Smooth muscle cell (in vitro differentiated cells): ENCODE measurements at regions not wholly inside any gene's neighbourhood (a gene's known extent, or its start where the extent isn't known, plus 50 kb on each side); places are given as distances from the start of the nearest gene placed in this dataset.

Experiments used
- DNase-seq: peaks from one replicate; lab custom pipeline; 2025; ENCODE audit not compliant: unreplicated experiment; lab: John Stamatoyannopoulos, UW
- H2AFZ ChIP-seq: fragments of 200-600 bp; sonication (generic); 2 replicates; pipeline ENCODE4 v1.6.0; 2016; ENCODE audit warnings: antibody characterized with exemption, low read depth, mild to moderate bottlenecking
- H3F3A ChIP-seq: fragments of 200-600 bp; sonication (generic); 2 replicates; pipeline ENCODE4 v1.6.0; 2017; ENCODE audit warnings: antibody characterized with exemption, low read depth
- H3K27ac ChIP-seq: fragments of 200-600 bp; sonication (generic); 2 replicates; pipeline ENCODE4 v1.5.1; 2016; ENCODE audit warnings: low read depth, mild to moderate bottlenecking
- H3K27me3 ChIP-seq: fragments of 200-600 bp; sonication (generic); 2 replicates; pipeline ENCODE4 v1.6.1; 2016; ENCODE audit warnings: low read depth, mild to moderate bottlenecking
- H3K36me3 ChIP-seq: fragments of 200-600 bp; sonication (generic); 2 replicates; pipeline ENCODE4 v1.5.1; 2016; ENCODE audit warnings: low read depth
- H3K4me1 ChIP-seq: fragments of 200-600 bp; sonication (generic); 2 replicates; pipeline ENCODE4 v1.5.1; 2016; ENCODE audit warnings: low read depth
- H3K4me2 ChIP-seq: fragments of 200-600 bp; sonication (generic); 2 replicates; pipeline ENCODE4 v1.6.0; 2016; ENCODE audit warnings: mild to moderate bottlenecking
- H3K4me3 ChIP-seq: fragments of 200-600 bp; sonication (generic); 2 replicates; pipeline ENCODE4 v1.5.1; 2016; ENCODE audit warnings: mild to moderate bottlenecking
- H3K79me2 ChIP-seq: fragments of 200-600 bp; sonication (generic); 2 replicates; pipeline ENCODE4 v1.6.0; 2016; ENCODE audit warnings: low read depth, mild to moderate bottlenecking
- H3K9ac ChIP-seq: fragments of 200-600 bp; sonication (generic); 2 replicates; pipeline ENCODE4 v1.6.0; 2016; ENCODE audit warnings: low read depth
- H3K9me3 ChIP-seq: fragments of 200-600 bp; sonication (generic); replicated peaks from 2 replicates; pipeline ENCODE4 v1.5.1; 2016; ENCODE audit warnings: low read depth
- H4K20me1 ChIP-seq: fragments of 200-600 bp; sonication (generic); 2 replicates; pipeline ENCODE4 v1.6.0; 2016; ENCODE audit warnings: low read depth
- WGBS: methylation state at CpG from one replicate; pipeline ENCODE4 v1.1.7; 2016; ENCODE audit warnings: low lambda C conversion rate; 5-methylcytosine and 5-hydroxymethylcytosine counted together
- TF ChIP-seq, protein P1 (sequence below): fragments of 200-600 bp; sonication (generic); IDR thresholded peaks from 2 replicates; pipeline ENCODE4 v1.5.1; 2017; ENCODE audit warnings: borderline replicate concordance, mild to moderate bottlenecking, antibody characterized with exemption; ENCODE audit not compliant: insufficient read depth, poor library complexity, severe bottlenecking

GRCh38 chr6:114839019-114839418 is 496.2 kb upstream of the HS3ST5 start:
- Histone ChIP-seq H3K36me3 (no peaks in the 10 kb centered on the region), H3K9me3 (no peaks in the 10 kb centered on the region), H2AFZ (no peak overlapping the region), H3K4me3 (no peak overlapping the region), H3K79me2 (no peaks in the 10 kb centered on the region), H3K27ac (no peak overlapping the region), H3K27me3 (no peaks in the 10 kb centered on the region), H3K4me2 (no peak overlapping the region), H4K20me1 (no peaks in the 10 kb centered on the region), H3K4me1 (no peaks in the 10 kb centered on the region), H3K9ac (no peak overlapping the region), H3F3A (no peaks in the 10 kb centered on the region)
- TF ChIP-seq, protein P1, sequence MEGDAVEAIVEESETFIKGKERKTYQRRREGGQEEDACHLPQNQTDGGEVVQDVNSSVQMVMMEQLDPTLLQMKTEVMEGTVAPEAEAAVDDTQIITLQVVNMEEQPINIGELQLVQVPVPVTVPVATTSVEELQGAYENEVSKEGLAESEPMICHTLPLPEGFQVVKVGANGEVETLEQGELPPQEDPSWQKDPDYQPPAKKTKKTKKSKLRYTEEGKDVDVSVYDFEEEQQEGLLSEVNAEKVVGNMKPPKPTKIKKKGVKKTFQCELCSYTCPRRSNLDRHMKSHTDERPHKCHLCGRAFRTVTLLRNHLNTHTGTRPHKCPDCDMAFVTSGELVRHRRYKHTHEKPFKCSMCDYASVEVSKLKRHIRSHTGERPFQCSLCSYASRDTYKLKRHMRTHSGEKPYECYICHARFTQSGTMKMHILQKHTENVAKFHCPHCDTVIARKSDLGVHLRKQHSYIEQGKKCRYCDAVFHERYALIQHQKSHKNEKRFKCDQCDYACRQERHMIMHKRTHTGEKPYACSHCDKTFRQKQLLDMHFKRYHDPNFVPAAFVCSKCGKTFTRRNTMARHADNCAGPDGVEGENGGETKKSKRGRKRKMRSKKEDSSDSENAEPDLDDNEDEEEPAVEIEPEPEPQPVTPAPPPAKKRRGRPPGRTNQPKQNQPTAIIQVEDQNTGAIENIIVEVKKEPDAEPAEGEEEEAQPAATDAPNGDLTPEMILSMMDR = no peak
- no peak for DNase-seq
- 83% methylated on average over 2 of the region's 2 CpGs for WGBS

DNA sequence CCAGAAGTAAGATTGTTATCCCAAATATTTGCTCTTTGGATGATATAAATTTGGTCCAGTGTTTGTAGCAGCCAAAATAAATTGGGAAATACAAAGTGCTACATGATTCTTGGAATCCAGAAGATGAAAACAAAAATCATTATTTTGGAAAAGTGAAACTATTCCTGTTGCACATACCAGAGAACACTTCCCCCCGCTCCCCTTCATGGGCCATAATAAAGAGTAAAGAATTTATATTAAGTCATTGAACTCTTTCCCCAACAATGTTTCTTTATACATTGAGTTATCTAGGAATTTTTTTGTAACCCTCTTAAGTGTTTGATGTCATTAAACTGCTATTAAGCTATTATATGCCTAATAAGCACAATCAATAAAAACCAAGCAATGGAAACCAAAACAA is 490.4 kb upstream of the HS3ST5 start:
- Histone ChIP-seq H3K9me3 (no peaks in the 10 kb centered on the region), H3K79me2 (no peaks in the 10 kb centered on the region), H3K9ac (no peak overlapping the region), H3K36me3 (no peaks in the 10 kb centered on the region), H3K4me1 (no peaks in the 10 kb centered on the region), H3F3A (no peaks in the 10 kb centered on the region), H3K4me2 (no peak overlapping the region), H3K27ac (no peak overlapping the region), H2AFZ (no peak overlapping the region), H3K4me3 (no peak overlapping the region), H3K27me3 (no peaks in the 10 kb centered on the region), H4K20me1 (no peaks in the 10 kb centered on the region)
- WGBS = 94% methylated on average over 1 of the region's 1 CpG
- TF ChIP-seq, protein P1 = no peak
- no peak for DNase-seq

DNA sequence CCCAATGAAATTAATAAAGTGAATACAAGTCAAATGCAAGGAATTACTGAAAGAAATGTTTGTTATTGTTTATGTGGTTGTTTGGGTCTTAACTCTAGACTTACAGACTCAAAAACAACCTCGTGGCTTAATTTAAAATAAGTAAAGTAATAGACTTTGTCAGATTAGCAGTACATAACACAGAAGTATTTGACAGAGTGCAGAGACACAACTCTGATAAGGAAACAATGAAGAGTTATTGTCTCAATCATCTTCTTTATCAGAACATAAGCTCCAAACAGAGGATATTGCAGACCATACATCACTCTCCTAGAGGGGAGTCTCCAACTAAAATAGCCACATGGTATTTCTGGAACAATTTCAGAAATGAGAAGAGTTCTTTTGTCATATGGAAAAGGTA is 487.7 kb upstream of the HS3ST5 start:
- Histone ChIP-seq H3K9me3 (no peaks in the 10 kb centered on the region), H3K79me2 (no peaks in the 10 kb centered on the region), H3K4me1 (no peaks in the 10 kb centered on the region), H3K4me3 (no peak overlapping the region), H3K36me3 (no peaks in the 10 kb centered on the region), H3K9ac (no peak overlapping the region), H3K4me2 (no peak overlapping the region), H3F3A (no peaks in the 10 kb centered on the region), H3K27ac (no peak overlapping the region), H4K20me1 (no peaks in the 10 kb centered on the region), H2AFZ (no peak overlapping the region), H3K27me3 (no peaks in the 10 kb centered on the region)
- WGBS = 29% methylated on average over 1 of the region's 1 CpG
- no peak for DNase-seq
- TF ChIP-seq, protein P1 = no peak

DNA sequence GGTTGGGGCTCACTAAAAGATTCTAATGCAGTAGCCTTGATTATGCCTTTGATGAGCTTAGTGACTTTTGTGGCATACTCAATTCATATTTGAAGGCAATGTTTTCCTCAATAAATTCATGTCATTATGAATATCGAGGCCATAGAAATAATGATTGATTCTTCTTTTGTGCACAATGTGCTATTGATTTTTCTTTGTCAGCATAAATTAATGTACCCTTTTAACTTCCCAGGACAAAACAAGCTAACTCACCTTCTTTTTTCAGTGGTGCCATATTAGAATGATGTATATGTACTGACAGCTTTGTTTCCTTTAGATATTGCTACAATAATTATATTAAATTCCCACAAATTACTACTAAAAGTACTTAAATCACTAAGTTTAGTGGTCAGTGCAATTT is 484.3 kb upstream of the HS3ST5 start:
- Histone ChIP-seq H3K27me3 (no peaks in the 10 kb centered on the region), H4K20me1 (no peaks in the 10 kb centered on the region), H2AFZ (no peak overlapping the region), H3K4me2 (no peak overlapping the region), H3K36me3 (no peaks in the 10 kb centered on the region), H3K9ac (no peak overlapping the region), H3F3A (no peaks in the 10 kb centered on the region), H3K4me1 (no peaks in the 10 kb centered on the region), H3K4me3 (no peak overlapping the region), H3K27ac (no peak overlapping the region), H3K79me2 (no peaks in the 10 kb centered on the region), H3K9me3 (no peaks in the 10 kb centered on the region)
- DNase-seq = no peak
- 80% methylated on average over 1 of the region's 1 CpG for WGBS
- TF ChIP-seq, protein P1 = no peak
